ENCODE measurements at regions not wholly inside any gene's neighbourhood (a gene's known extent, or its start where the extent isn't known, plus 50 kb on each side); places are given as distances from the start of the nearest gene placed in this dataset.

DNA sequence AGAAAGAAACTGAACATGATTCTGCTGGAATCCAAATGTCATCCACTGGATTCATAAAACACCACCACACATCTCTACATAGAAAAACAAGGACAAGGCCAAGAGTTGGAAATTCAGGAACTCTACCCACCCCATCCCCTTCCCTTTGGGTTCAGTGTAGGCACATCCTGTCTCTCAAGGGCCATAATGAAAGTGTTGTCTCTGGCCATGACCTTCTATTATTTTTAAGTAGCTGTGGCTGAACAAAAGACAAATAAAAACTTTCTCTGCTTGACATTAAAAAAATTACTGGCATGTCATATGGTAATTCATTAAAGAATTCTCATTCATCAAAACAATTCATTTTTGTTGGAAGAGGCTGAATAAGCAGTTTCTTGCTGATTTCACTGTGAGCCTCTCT lies 54.9 kb upstream of the ZBTB18 start:
- TF ChIP-seq, protein P1, sequence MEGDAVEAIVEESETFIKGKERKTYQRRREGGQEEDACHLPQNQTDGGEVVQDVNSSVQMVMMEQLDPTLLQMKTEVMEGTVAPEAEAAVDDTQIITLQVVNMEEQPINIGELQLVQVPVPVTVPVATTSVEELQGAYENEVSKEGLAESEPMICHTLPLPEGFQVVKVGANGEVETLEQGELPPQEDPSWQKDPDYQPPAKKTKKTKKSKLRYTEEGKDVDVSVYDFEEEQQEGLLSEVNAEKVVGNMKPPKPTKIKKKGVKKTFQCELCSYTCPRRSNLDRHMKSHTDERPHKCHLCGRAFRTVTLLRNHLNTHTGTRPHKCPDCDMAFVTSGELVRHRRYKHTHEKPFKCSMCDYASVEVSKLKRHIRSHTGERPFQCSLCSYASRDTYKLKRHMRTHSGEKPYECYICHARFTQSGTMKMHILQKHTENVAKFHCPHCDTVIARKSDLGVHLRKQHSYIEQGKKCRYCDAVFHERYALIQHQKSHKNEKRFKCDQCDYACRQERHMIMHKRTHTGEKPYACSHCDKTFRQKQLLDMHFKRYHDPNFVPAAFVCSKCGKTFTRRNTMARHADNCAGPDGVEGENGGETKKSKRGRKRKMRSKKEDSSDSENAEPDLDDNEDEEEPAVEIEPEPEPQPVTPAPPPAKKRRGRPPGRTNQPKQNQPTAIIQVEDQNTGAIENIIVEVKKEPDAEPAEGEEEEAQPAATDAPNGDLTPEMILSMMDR (IDR thresholded peaks at IDR 0.05; ENCODE audit: low read depth, low read length) = no peak
- H3K4me3 ChIP-seq (replicated peaks in 1 of 2; ENCODE audit: low read depth in 2 of 2, low read length in 2 of 2) = no peak overlapping the region
- no peak for DNase-seq (ENCODE audit: low read depth in 2 of 2)

DNA sequence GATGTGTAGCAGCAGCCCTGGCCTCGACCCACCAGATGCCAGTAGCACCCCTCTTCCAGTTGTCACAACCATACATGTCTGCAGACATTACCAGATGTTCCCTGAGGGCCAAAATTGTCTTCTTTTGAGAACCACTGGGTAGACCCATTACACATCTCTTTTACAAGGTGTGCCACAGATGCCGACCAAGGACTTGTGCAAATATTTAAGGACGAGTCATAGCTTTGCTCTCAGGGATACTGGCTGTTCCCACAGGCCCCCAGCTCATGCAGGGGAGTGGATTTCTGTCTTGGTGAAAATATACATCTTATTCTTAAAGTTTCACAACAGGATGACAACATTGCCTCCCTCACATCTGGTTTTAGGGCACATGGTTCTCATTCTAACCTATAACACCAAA lies 59.4 kb upstream of the ZBTB18 start:
- no peak overlapping the region for H3K4me3 ChIP-seq (replicated peaks in 1 of 2; ENCODE audit: low read depth in 2 of 2, low read length in 2 of 2)
- DNase-seq (ENCODE audit: low read depth in 2 of 2) = no peak
- TF ChIP-seq, protein P1 (IDR thresholded peaks at IDR 0.05; ENCODE audit: low read depth, low read length) = no peak

DNA sequence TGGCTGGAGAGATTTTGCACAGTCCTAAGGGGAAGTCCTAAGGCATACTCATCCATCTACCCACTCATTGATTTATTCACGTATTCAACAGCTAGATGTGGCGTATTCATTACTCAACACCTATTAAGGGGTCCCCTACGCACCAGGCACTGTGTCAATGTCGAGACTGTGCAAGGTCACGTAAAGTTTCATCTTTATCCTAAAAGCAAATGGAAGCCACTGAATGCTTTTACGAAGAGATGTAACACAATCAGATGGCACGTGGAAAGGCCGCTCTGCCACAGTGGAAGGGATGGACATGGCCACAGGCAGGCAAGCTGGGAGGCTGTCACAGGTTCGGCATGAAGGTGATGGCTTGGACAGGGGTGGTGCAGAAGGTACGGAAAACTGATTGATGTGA lies 66.3 kb upstream of the ZBTB18 start:
- DNase-seq (ENCODE audit: low read depth in 2 of 2) = no peak
- no peak overlapping the region for H3K4me3 ChIP-seq (replicated peaks in 1 of 2; ENCODE audit: low read depth in 2 of 2, low read length in 2 of 2)
- TF ChIP-seq, protein P1 (IDR thresholded peaks at IDR 0.05; ENCODE audit: low read depth, low read length) = no peak

DNA sequence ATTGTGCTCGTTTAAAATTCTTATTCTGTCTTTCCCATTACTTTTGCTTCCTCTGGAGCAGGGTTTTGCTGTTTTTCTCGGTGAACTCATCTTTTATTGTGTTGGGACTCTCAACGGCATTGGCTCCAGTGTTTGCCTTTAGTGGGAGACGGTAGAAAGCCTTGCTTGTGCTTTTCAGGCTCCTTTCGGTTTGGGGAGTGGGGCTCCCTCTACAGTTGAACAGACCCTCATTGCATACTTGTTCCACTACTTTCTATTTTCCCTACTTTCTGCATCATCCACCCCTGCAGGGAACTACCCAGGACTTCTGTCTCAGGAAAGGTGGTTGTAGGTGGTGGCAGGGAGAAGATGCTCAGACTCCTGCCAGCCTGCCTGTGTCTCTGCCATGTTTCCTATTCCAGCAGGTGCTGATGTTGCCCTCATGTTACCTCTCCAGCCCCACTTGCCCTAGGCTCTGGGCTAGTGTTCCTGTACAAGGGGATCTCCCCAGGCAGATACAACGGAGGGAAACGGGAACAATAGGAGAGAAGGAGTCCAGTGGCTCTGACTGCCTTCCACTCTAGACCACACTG lies 68.5 kb upstream of the ZBTB18 start:
- H3K4me3 ChIP-seq (replicated peaks in 1 of 2; ENCODE audit: low read depth in 2 of 2, low read length in 2 of 2) = no peak overlapping the region
- TF ChIP-seq, protein P1 (IDR thresholded peaks at IDR 0.05; ENCODE audit: low read depth, low read length) = no peak
- no peak for DNase-seq (ENCODE audit: low read depth in 2 of 2)

DNA sequence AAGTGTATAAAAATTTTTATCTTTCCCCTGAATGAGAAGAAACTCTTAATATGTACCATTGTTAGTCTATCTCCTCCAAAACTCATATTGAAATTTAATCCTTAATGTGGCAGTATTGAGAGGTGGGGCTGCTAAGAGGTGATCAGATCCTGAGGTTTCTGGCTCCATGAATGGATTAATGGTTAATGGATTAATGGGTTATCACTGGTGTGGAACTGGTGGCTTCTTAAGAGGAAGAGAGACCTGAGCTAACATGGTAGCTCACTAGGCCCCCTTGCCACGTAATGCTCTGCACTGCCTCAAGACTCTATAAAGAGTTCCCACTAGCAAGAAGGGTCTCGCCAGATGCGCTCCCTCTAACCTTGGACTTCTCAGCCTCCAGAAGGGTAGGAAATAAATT lies 70.6 kb upstream of the ZBTB18 start:
- no peak for DNase-seq (ENCODE audit: low read depth in 2 of 2)
- H3K4me3 ChIP-seq (replicated peaks in 1 of 2; ENCODE audit: low read depth in 2 of 2, low read length in 2 of 2) = no peak overlapping the region
- TF ChIP-seq, protein P1 (IDR thresholded peaks at IDR 0.05; ENCODE audit: low read depth, low read length) = no peak

DNA sequence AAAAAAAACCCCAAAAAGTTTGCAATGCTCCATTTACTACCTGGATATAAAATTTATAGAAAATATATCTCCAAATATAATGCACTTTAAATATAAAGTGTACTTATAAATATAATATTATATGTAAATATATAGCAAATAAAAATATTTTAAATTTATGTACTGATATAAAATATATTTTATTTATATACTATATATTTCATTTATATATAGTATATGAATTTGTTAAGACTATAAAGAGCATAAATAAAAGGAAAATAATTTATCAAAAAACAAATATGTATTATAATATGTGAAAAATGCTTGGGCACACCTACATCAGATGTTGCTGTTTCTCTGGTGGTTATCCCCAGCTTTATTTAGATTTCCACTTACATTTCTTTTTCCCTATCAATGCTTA lies 71.0 kb upstream of the ZBTB18 start:
- no peak overlapping the region for H3K4me3 ChIP-seq (replicated peaks in 1 of 2; ENCODE audit: low read depth in 2 of 2, low read length in 2 of 2)
- TF ChIP-seq, protein P1 (IDR thresholded peaks at IDR 0.05; ENCODE audit: low read depth, low read length) = no peak
- no peak for DNase-seq (ENCODE audit: low read depth in 2 of 2)

DNA sequence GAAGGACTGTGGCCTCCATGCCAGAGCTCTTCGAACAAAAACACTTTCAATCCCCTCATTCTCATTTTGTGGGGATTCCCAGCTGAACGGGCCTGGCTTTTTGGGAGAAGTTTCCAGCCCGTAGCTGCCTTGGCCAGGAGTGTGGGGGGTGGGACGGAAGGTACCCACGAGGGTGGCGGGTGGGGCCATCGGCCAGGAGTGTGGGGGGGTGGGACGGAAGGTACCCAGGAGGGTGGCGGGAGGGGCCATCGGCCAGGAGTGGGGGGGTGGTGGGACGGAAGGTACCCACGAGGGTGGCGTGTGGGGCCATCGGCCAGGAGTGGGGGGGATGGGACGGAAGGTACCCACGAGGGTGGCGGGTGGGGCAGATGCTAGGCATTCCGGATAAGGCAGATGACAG lies 71.7 kb upstream of the ZBTB18 start:
- TF ChIP-seq, protein P1 (IDR thresholded peaks at IDR 0.05; ENCODE audit: low read depth, low read length) = no peak
- no peak overlapping the region for H3K4me3 ChIP-seq (replicated peaks in 1 of 2; ENCODE audit: low read depth in 2 of 2, low read length in 2 of 2)
- DNase-seq (ENCODE audit: low read depth in 2 of 2) = no peak

All from cardiac fibroblast (primary cell).